ENCODE measurements at regions not wholly inside any gene's neighbourhood (a gene's known extent, or its start where the extent isn't known, plus 50 kb on each side); places are given as distances from the start of the nearest gene placed in this dataset.
A peak's percentile ranks its signal among the peaks of the same experiment; 100 is the strongest.

- Histone ChIP-seq H3K27me3 (ENCODE audit: insufficient read depth) (no peaks in the 10 kb centered on the region), H3K9ac (no peak overlapping the region), H3K4me2 (peak overlapping the region; percentile 42; the same call in 1 of the 2 replicates), H3K36me3 (replicated peaks in 1 of 2; ENCODE audit: control insufficient read depth in 1 of 2, insufficient read depth in 2 of 2, low read length in 1 of 2) (no peaks in the 10 kb centered on the region), H3F3A (replicated peaks; ENCODE audit: insufficient read depth) (no peaks in the 10 kb centered on the region), H3K9me3 (no peaks in the 10 kb centered on the region), H3K27ac (ENCODE audit: low read depth in 2 of 2, low read length in 1 of 2) (peak overlapping the region; percentile 14 to 55; a peak in 2 of 4 replicates), H4K20me1 (ENCODE audit: insufficient read depth) (no peaks in the 10 kb centered on the region), H3K9me2 (no peaks in the 10 kb centered on the region), H3K4me1 (ENCODE audit: control insufficient read depth in 1 of 2, insufficient read depth in 2 of 2, low read depth in 1 of 2, low read length in 1 of 2) (no peaks in the 10 kb centered on the region; a peak in 1 of 4 replicates), H2AFZ (ENCODE audit: low read depth) (no peak overlapping the region), H3K4me3 (ENCODE audit: low read depth in 2 of 2, low read length in 1 of 2) (peak overlapping the region in 1 of 2 experiments; percentile 6; a peak in 2 of 4 replicates), H3K79me2 (ENCODE audit: insufficient read depth) (no peaks in the 10 kb centered on the region)
- DNase-seq: no peak
- WGBS (ENCODE audit: low lambda C conversion rate): 17% methylated on average over 4 of the region's 4 CpGs
- CTCF ChIA-PET: interaction anchor here (0.8 kb wide), 1 partner anchor 9 kb away, joined by 3 read pairs; no protein-coding TSS in a partner anchor
- POLR2A ChIA-PET: no interaction called here
- TF ChIP-seq MEF2A (IDR thresholded peaks at IDR 0.05; ENCODE audit: borderline replicate concordance, low read depth) (no peak), YY1 (IDR thresholded peaks at IDR 0.05; ENCODE audit: low read depth) (no peak), RFX5 (IDR thresholded peaks at IDR 0.05; ENCODE audit: low read length) (no peak), CHD2 (IDR thresholded peaks at IDR 0.05; ENCODE audit: low read length, partially characterized antibody) (no peak), FOSL2 (IDR thresholded peaks at IDR 0.05; ENCODE audit: borderline replicate concordance, low read depth) (peak; percentile 66; the same call in 1 of the 2 replicates), RAD21 (IDR thresholded peaks at IDR 0.05; ENCODE audit: low read length) (no peak), GABPA (IDR thresholded peaks at IDR 0.05; ENCODE audit: low read depth) (no peak), MAX (IDR thresholded peaks at IDR 0.05; ENCODE audit: low read depth) (0 out of 2 replicates have a peak, but pooled peaks have one; percentile 23), GATA2 (CRISPR knock-in tag; IDR thresholded peaks at IDR 0.05) (no peak), ELF1 (IDR thresholded peaks at IDR 0.05) (no peak), MXI1 (IDR thresholded peaks at IDR 0.05; ENCODE audit: low read depth, low read length) (no peak), FOXM1 (IDR thresholded peaks at IDR 0.05; ENCODE audit: low read depth) (no peak), NRF1 (IDR thresholded peaks at IDR 0.05; ENCODE audit: low read depth, low read length) (no peak), EP300 (IDR thresholded peaks at IDR 0.05; ENCODE audit: borderline replicate concordance in 1 of 2, low read depth in 1 of 2, low read length in 1 of 2) (no peak), RCOR1 (IDR thresholded peaks at IDR 0.05; ENCODE audit: low read length) (no peak), IRF3 (IDR thresholded peaks at IDR 0.05; ENCODE audit: low read depth, low read length) (no peak), TCF12 (IDR thresholded peaks at IDR 0.05) (peak; percentile 58), POLR2AphosphoS5 (IDR thresholded peaks at IDR 0.05; ENCODE audit: low read depth, low read length) (0 out of 2 replicates have a peak, but pooled peaks have one; percentile 18), FOXJ3 (CRISPR knock-in tag; IDR thresholded peaks at IDR 0.05) (no peak), RXRA (IDR thresholded peaks at IDR 0.05; ENCODE audit: borderline replicate concordance, low read depth) (no peak), TAF1 (IDR thresholded peaks at IDR 0.05; ENCODE audit: borderline replicate concordance, low read depth, low read length) (no peak; the same call in 1 of the 2 replicates), SMC3 (IDR thresholded peaks at IDR 0.05; ENCODE audit: low read depth, low read length) (no peak), SIN3A (IDR thresholded peaks at IDR 0.05; ENCODE audit: borderline replicate concordance, low read depth, low read length) (no peak), TEAD4 (IDR thresholded peaks at IDR 0.05; ENCODE audit: borderline replicate concordance, insufficient read depth) (no peak)
- TF ChIP-seq, protein P1, sequence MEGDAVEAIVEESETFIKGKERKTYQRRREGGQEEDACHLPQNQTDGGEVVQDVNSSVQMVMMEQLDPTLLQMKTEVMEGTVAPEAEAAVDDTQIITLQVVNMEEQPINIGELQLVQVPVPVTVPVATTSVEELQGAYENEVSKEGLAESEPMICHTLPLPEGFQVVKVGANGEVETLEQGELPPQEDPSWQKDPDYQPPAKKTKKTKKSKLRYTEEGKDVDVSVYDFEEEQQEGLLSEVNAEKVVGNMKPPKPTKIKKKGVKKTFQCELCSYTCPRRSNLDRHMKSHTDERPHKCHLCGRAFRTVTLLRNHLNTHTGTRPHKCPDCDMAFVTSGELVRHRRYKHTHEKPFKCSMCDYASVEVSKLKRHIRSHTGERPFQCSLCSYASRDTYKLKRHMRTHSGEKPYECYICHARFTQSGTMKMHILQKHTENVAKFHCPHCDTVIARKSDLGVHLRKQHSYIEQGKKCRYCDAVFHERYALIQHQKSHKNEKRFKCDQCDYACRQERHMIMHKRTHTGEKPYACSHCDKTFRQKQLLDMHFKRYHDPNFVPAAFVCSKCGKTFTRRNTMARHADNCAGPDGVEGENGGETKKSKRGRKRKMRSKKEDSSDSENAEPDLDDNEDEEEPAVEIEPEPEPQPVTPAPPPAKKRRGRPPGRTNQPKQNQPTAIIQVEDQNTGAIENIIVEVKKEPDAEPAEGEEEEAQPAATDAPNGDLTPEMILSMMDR (IDR thresholded peaks at IDR 0.05): no peak
- TF ChIP-seq, protein P2, sequence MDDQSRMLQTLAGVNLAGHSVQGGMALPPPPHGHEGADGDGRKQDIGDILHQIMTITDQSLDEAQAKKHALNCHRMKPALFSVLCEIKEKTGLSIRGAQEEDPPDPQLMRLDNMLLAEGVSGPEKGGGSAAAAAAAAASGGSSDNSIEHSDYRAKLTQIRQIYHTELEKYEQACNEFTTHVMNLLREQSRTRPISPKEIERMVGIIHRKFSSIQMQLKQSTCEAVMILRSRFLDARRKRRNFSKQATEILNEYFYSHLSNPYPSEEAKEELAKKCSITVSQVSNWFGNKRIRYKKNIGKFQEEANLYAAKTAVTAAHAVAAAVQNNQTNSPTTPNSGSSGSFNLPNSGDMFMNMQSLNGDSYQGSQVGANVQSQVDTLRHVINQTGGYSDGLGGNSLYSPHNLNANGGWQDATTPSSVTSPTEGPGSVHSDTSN (IDR thresholded peaks at IDR 0.05): peak; percentile 45; the same call in 1 of the 2 replicates
- TF ChIP-seq, protein P3, sequence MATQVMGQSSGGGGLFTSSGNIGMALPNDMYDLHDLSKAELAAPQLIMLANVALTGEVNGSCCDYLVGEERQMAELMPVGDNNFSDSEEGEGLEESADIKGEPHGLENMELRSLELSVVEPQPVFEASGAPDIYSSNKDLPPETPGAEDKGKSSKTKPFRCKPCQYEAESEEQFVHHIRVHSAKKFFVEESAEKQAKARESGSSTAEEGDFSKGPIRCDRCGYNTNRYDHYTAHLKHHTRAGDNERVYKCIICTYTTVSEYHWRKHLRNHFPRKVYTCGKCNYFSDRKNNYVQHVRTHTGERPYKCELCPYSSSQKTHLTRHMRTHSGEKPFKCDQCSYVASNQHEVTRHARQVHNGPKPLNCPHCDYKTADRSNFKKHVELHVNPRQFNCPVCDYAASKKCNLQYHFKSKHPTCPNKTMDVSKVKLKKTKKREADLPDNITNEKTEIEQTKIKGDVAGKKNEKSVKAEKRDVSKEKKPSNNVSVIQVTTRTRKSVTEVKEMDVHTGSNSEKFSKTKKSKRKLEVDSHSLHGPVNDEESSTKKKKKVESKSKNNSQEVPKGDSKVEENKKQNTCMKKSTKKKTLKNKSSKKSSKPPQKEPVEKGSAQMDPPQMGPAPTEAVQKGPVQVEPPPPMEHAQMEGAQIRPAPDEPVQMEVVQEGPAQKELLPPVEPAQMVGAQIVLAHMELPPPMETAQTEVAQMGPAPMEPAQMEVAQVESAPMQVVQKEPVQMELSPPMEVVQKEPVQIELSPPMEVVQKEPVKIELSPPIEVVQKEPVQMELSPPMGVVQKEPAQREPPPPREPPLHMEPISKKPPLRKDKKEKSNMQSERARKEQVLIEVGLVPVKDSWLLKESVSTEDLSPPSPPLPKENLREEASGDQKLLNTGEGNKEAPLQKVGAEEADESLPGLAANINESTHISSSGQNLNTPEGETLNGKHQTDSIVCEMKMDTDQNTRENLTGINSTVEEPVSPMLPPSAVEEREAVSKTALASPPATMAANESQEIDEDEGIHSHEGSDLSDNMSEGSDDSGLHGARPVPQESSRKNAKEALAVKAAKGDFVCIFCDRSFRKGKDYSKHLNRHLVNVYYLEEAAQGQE (IDR thresholded peaks at IDR 0.05; ENCODE audit: low read depth, low read length): no peak
Measured at GRCh38 chr12:77734214-77734883, 96.3 kb upstream of the NAV3 start.
